ENCODE measurements at regions not wholly inside any gene's neighbourhood (a gene's known extent, or its start where the extent isn't known, plus 50 kb on each side); places are given as distances from the start of the nearest gene placed in this dataset.
"Not testable (repeated sequence)": the region's sequence is repeated elsewhere in the genome, so short reads cannot be mapped to it uniquely, and the experiment has no call there.

GRCh38 chr10:114875590-114876081, 54.1 kb downstream of the FHIP2A start:
- peak; percentile 44 for TF ChIP-seq CTCF (IDR thresholded peaks at IDR 0.05)
- TF ChIP-seq EZH2 (IDR thresholded peaks at IDR 0.05; ENCODE audit: borderline replicate concordance, insufficient read depth, low read depth, low read length, poor library complexity, severe bottlenecking) = not testable (repeated sequence)
